K562 (cell line): ENCODE measurements at regions not wholly inside any gene's neighbourhood (a gene's known extent, or its start where the extent isn't known, plus 50 kb on each side); places are given as distances from the start of the nearest gene placed in this dataset.

Experiments
- FOXJ2 ChIP-seq: fragments of 200-800 bp; sonication (Bioruptor generic); IDR thresholded peaks from 2 replicates; pipeline ENCODE4 v1.6.1; 2016; ENCODE audit warnings: missing genetic modification characterization, missing compliant biosample characterization
- FOXJ3 ChIP-seq: sonication (generic); formaldehyde crosslinking; IDR thresholded peaks from 2 replicates; pipeline ENCODE4 v1.4.0; 2020; ENCODE audit warnings: mild to moderate bottlenecking, missing genetic modification reagents
- GATAD2A ChIP-seq: fragments of 450-650 bp; IDR thresholded peaks from 2 replicates; pipeline ENCODE4 v1.6.1; 2017
- MAFG ChIP-seq: fragments of 450-650 bp; conservative IDR thresholded peaks from 2 replicates; pipeline ENCODE4 v1.6.1; 2016; ENCODE audit warnings: missing genetic modification characterization, missing compliant biosample characterization
- MTA3 ChIP-seq: fragments of 450-650 bp; formaldehyde crosslinking; IDR thresholded peaks from 2 replicates; pipeline ENCODE4 v1.6.1; 2017; ENCODE audit warnings: mild to moderate bottlenecking, borderline replicate concordance
- RBM25 ChIP-seq: fragments of 200-400 bp; formaldehyde crosslinking; IDR thresholded peaks from 2 replicates; pipeline ENCODE4 v1.6.1; 2018; ENCODE audit warnings: low read length, low read depth, moderate library complexity; ENCODE audit not compliant: severe bottlenecking
- SRSF7 ChIP-seq: fragments of 200-400 bp; formaldehyde crosslinking; optimal IDR thresholded peaks from 2 replicates; pipeline ENCODE3; 2017; ENCODE audit warnings: mild to moderate bottlenecking, low read depth, low read length
- XRCC3 ChIP-seq: fragments of 450-650 bp; IDR thresholded peaks from 2 replicates; pipeline ENCODE4 v1.6.1; 2017; ENCODE audit warnings: mild to moderate bottlenecking, moderate library complexity
- ZNF707 ChIP-seq: fragments of 250-450 bp; sonication (Bioruptor Pico); conservative IDR thresholded peaks from 2 replicates; pipeline ENCODE4 v1.8.0; 2022; ENCODE audit warnings: inconsistent platforms, mild to moderate bottlenecking, moderate library complexity
- TF ChIP-seq, protein P1 (sequence below): fragments of 250-450 bp; sonication (Bioruptor Pico); IDR thresholded peaks from 2 replicates; pipeline ENCODE4 v1.8.0; 2022; ENCODE audit warnings: inconsistent platforms, mild to moderate bottlenecking, moderate library complexity, borderline replicate concordance
- TF ChIP-seq, protein P2 (sequence below): fragments of 250-450 bp; sonication (Bioruptor Pico); IDR thresholded peaks from 2 replicates; pipeline ENCODE4 v1.4.0; 2020
- TF ChIP-seq, protein P3 (sequence below): sonication (generic); formaldehyde crosslinking; IDR thresholded peaks from 2 replicates; pipeline ENCODE4 v1.9.0; 2022; ENCODE audit warnings: mild to moderate bottlenecking, missing genetic modification reagents
- TF ChIP-seq, protein P4 (sequence below), 2 experiments: fragments of 250-450 bp in 1 of 2; fragments of 450-650 bp in 1 of 2; sonication (Bioruptor Pico) in 1 of 2; IDR thresholded peaks; 2 replicates each; pipeline versions ENCODE4 v1.6.1 to v1.8.0; 2016 to 2021; ENCODE audit warnings: mild to moderate bottlenecking in 2 of 2, moderate library complexity in 2 of 2, missing compliant biosample characterization in 1 of 2, missing genetic modification characterization in 1 of 2
- TF ChIP-seq, protein P5 (sequence below): fragments of 200-400 bp; formaldehyde crosslinking; IDR thresholded peaks from 2 replicates; pipeline ENCODE4 v1.6.1; 2017; ENCODE audit warnings: mild to moderate bottlenecking, low read depth, low read length, moderate library complexity
- TF ChIP-seq, protein P6 (sequence below): fragments of 450-650 bp; IDR thresholded peaks from 2 replicates; pipeline ENCODE4 v1.6.1; 2016; ENCODE audit warnings: antibody characterized with exemption

DNA sequence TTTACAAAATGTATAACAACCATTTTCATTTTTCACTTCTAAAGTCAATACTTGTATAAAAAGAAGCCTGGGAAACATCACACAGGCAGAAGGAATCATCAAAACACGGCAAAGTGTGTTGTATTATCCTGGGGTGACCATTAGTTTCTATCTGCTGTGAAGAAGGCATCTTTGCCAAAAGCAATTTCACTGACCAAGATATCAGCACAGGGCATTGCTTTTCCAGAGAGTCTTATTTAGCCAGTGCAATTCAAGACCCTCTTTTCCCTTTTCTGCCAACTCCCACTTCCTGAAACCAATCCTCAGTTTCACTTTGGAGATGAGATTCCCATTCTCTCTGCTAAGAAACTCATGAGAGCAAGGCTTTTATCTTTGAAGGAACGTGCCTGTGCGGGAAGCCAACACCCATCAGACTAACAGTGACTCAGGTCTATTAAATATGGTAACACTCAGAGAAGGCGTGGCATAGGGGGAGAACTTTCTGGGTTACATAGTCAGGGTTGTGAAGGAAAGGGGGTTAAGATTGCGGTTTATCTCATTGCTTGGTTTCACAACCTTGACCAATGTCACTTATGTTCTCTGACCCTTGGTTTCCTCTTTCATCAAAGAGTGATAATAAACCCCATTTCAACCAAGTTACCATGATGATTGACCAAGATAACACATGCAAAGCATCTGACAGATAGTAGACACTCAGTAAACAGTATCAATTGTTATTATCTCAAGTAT is 666.9 kb upstream of the KLF4 start (continued):
- TF ChIP-seq, protein P1, sequence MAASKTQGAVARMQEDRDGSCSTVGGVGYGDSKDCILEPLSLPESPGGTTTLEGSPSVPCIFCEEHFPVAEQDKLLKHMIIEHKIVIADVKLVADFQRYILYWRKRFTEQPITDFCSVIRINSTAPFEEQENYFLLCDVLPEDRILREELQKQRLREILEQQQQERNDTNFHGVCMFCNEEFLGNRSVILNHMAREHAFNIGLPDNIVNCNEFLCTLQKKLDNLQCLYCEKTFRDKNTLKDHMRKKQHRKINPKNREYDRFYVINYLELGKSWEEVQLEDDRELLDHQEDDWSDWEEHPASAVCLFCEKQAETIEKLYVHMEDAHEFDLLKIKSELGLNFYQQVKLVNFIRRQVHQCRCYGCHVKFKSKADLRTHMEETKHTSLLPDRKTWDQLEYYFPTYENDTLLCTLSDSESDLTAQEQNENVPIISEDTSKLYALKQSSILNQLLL (CRISPR knock-in tag) = no peak
- TF ChIP-seq FOXJ2 (tag) (no peak), FOXJ3 (CRISPR knock-in tag) (no peak), XRCC3 (no peak), GATAD2A (no peak), ZNF707 (CRISPR knock-in tag) (no peak), SRSF7 (no peak), MTA3 (no peak), RBM25 (no peak), MAFG (tag) (peak; percentile 74)
- TF ChIP-seq, protein P2, sequence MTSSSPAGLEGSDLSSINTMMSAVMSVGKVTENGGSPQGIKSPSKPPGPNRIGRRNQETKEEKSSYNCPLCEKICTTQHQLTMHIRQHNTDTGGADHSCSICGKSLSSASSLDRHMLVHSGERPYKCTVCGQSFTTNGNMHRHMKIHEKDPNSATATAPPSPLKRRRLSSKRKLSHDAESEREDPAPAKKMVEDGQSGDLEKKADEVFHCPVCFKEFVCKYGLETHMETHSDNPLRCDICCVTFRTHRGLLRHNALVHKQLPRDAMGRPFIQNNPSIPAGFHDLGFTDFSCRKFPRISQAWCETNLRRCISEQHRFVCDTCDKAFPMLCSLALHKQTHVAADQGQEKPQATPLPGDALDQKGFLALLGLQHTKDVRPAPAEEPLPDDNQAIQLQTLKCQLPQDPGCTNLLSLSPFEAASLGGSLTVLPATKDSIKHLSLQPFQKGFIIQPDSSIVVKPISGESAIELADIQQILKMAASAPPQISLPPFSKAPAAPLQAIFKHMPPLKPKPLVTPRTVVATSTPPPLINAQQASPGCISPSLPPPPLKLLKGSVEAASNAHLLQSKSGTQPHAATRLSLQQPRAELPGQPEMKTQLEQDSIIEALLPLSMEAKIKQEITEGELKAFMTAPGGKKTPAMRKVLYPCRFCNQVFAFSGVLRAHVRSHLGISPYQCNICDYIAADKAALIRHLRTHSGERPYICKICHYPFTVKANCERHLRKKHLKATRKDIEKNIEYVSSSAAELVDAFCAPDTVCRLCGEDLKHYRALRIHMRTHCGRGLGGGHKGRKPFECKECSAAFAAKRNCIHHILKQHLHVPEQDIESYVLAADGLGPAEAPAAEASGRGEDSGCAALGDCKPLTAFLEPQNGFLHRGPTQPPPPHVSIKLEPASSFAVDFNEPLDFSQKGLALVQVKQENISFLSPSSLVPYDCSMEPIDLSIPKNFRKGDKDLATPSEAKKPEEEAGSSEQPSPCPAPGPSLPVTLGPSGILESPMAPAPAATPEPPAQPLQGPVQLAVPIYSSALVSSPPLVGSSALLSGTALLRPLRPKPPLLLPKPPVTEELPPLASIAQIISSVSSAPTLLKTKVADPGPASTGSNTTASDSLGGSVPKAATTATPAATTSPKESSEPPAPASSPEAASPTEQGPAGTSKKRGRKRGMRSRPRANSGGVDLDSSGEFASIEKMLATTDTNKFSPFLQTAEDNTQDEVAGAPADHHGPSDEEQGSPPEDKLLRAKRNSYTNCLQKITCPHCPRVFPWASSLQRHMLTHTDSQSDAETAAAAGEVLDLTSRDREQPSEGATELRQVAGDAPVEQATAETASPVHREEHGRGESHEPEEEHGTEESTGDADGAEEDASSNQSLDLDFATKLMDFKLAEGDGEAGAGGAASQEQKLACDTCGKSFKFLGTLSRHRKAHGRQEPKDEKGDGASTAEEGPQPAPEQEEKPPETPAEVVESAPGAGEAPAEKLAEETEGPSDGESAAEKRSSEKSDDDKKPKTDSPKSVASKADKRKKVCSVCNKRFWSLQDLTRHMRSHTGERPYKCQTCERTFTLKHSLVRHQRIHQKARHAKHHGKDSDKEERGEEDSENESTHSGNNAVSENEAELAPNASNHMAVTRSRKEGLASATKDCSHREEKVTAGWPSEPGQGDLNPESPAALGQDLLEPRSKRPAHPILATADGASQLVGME (CRISPR knock-in tag) = no peak
- TF ChIP-seq, protein P3, sequence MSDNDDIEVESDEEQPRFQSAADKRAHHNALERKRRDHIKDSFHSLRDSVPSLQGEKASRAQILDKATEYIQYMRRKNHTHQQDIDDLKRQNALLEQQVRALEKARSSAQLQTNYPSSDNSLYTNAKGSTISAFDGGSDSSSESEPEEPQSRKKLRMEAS (CRISPR knock-in tag) = no peak
- TF ChIP-seq, protein P4, sequence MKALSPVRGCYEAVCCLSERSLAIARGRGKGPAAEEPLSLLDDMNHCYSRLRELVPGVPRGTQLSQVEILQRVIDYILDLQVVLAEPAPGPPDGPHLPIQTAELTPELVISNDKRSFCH (CRISPR knock-in tag; IDR thresholded peaks at IDR 0.05) = no peak
- TF ChIP-seq, protein P4 (tag; IDR thresholded peaks at IDR 0.05) = 0 out of 2 replicates have a peak, but pooled peaks have one; percentile 35
- TF ChIP-seq, protein P5, sequence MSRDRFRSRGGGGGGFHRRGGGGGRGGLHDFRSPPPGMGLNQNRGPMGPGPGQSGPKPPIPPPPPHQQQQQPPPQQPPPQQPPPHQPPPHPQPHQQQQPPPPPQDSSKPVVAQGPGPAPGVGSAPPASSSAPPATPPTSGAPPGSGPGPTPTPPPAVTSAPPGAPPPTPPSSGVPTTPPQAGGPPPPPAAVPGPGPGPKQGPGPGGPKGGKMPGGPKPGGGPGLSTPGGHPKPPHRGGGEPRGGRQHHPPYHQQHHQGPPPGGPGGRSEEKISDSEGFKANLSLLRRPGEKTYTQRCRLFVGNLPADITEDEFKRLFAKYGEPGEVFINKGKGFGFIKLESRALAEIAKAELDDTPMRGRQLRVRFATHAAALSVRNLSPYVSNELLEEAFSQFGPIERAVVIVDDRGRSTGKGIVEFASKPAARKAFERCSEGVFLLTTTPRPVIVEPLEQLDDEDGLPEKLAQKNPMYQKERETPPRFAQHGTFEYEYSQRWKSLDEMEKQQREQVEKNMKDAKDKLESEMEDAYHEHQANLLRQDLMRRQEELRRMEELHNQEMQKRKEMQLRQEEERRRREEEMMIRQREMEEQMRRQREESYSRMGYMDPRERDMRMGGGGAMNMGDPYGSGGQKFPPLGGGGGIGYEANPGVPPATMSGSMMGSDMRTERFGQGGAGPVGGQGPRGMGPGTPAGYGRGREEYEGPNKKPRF = no peak
- TF ChIP-seq, protein P6, sequence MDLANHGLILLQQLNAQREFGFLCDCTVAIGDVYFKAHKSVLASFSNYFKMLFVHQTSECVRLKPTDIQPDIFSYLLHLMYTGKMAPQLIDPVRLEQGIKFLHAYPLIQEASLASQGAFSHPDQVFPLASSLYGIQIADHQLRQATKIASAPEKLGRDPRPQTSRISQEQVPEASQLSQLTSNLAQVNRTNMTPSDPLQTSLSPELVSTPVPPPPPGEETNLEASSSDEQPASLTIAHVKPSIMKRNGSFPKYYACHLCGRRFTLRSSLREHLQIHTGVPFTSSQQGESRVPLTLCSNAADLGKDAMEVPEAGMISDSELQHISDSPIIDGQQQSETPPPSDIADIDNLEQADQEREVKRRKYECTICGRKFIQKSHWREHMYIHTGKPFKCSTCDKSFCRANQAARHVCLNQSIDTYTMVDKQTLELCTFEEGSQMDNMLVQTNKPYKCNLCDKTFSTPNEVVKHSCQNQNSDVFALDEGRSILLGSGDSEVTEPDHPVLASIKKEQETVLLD = no peak
